ENCODE measurements at regions not wholly inside any gene's neighbourhood (a gene's known extent, or its start where the extent isn't known, plus 50 kb on each side); places are given as distances from the start of the nearest gene placed in this dataset.

- DNase-seq (ENCODE audit: low read depth): no peak
Measured at GRCh38 chr10:111452153-111452552, 375.3 kb downstream of the ADRA2A start.

- no peak for DNase-seq (ENCODE audit: low read depth)
Measured at GRCh38 chr10:111455776-111456426, 379.1 kb downstream of the ADRA2A start.

- DNase-seq (ENCODE audit: low read depth): no peak
Measured at GRCh38 chr10:111458256-111458655, 381.4 kb downstream of the ADRA2A start.

GRCh38 chr10:111459967-111460366, 383.1 kb downstream of the ADRA2A start:
- DNase-seq (ENCODE audit: low read depth): no peak

- no peak for DNase-seq (ENCODE audit: low read depth)
Measured at GRCh38 chr10:111472445-111472844, 395.6 kb downstream of the ADRA2A start.

GRCh38 chr10:111473361-111473760, 396.5 kb downstream of the ADRA2A start:
- DNase-seq (ENCODE audit: low read depth): no peak

GRCh38 chr10:111474786-111475185, 398.0 kb downstream of the ADRA2A start:
- DNase-seq (ENCODE audit: low read depth): no peak

- peak; percentile 0 for DNase-seq (ENCODE audit: low read depth)
Measured at GRCh38 chr10:111475720-111476119, 398.9 kb downstream of the ADRA2A start.

- no peak for DNase-seq (ENCODE audit: low read depth)
Measured at GRCh38 chr10:111478651-111479050, 401.8 kb downstream of the ADRA2A start.

GRCh38 chr10:111479966-111480365, 403.1 kb downstream of the ADRA2A start:
- DNase-seq (ENCODE audit: low read depth): no peak

GRCh38 chr10:111481261-111481826, 404.5 kb downstream of the ADRA2A start:
- no peak for DNase-seq (ENCODE audit: low read depth)

- no peak for DNase-seq (ENCODE audit: low read depth)
Measured at GRCh38 chr10:111481866-111482265, 405.0 kb downstream of the ADRA2A start.

- no peak for DNase-seq (ENCODE audit: low read depth)
Measured at GRCh38 chr10:111482621-111483216, 405.9 kb downstream of the ADRA2A start.

- no peak for DNase-seq (ENCODE audit: low read depth)
Measured at GRCh38 chr10:111485767-111486166, 408.9 kb downstream of the ADRA2A start.

GRCh38 chr10:111486346-111486745, 409.5 kb downstream of the ADRA2A start:
- no peak for DNase-seq (ENCODE audit: low read depth)

GRCh38 chr10:111488668-111489067, 411.8 kb downstream of the ADRA2A start:
- no peak for DNase-seq (ENCODE audit: low read depth)

- DNase-seq (ENCODE audit: low read depth): no peak
Measured at GRCh38 chr10:111491154-111491553, 414.3 kb downstream of the ADRA2A start.

GRCh38 chr10:111493024-111493625, 416.3 kb downstream of the ADRA2A start:
- no peak for DNase-seq (ENCODE audit: low read depth)

- DNase-seq (ENCODE audit: low read depth): no peak
Measured at GRCh38 chr10:111498560-111498959, 421.7 kb downstream of the ADRA2A start.

- DNase-seq (ENCODE audit: low read depth): no peak
Measured at GRCh38 chr10:111504376-111504775, 427.5 kb downstream of the ADRA2A start.

- no peak for DNase-seq (ENCODE audit: low read depth)
Measured at GRCh38 chr10:111506266-111507034, 429.6 kb downstream of the ADRA2A start.

- no peak for DNase-seq (ENCODE audit: low read depth)
Measured at GRCh38 chr10:111511751-111512150, 434.9 kb downstream of the ADRA2A start.

All from iris pigment epithelial cell (primary cell).